HG03103 (cell line): ENCODE measurements at regions not wholly inside any gene's neighbourhood (a gene's known extent, or its start where the extent isn't known, plus 50 kb on each side); places are given as distances from the start of the nearest gene placed in this dataset.
"Not testable (repeated sequence)": the region's sequence is repeated elsewhere in the genome, so short reads cannot be mapped to it uniquely, and the experiment has no call there.

Source experiments
- ATAC-seq: cut with Tn5 transposase; IDR thresholded peaks from one replicate; pipeline ENCODE4 v1.9.1; 2021; ENCODE audit warnings: low read depth; ENCODE audit not compliant: unreplicated experiment

DNA sequence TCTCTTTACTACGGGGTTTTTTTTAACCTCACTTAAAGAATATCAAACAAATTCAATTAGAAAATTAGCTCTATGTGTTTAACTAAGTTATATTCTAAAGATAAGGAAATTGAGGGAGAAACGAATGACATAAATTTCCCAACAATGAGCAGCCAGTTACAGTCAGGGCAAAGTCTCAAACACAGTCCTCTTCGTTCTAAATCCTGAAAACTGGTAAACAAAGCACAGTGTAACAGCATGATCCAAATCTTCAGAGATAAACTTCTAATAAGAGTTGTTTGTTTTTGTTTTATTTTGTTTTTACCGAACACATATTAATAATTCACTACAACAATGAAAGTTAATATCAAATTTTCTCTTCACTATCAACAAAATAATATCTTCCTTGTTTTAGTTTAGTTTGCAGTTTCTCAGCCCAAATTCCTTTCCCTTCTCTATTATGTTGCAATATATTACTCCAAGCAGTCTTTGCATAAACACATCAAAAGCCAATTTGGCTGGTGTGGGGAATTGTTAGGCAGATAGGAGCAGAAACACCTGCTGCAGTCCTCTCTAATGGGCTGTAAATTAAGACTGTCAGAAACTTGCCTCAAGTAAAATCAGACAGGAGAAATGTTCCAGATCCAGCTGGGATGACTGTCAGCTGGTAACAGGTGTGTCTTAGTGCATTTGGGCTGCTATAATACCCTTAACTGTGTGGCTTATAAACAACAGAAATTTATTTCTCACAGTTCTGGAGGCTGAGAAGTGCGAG lies 106.5 kb upstream of the SGCG start:
- ATAC-seq: no peak

DNA sequence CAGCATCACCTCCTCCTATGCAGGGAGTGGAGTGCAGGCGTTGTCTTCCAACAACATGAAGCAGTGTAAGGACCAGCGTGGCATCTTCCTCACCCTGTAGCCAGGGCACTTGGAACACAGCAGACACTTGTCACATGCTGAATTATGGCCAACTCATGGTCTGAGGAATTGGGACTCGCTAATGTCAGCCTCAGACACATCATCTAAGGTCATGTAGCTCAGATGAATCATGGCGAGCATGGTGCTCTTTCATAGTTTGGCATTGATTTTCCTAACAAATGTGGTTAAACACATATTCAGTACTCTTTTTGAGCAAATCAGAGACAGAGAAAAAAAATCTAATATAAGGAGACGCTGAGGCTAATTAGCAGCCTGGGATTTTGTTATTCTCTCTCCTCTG lies 99.6 kb upstream of the SGCG start:
- no peak for ATAC-seq

DNA sequence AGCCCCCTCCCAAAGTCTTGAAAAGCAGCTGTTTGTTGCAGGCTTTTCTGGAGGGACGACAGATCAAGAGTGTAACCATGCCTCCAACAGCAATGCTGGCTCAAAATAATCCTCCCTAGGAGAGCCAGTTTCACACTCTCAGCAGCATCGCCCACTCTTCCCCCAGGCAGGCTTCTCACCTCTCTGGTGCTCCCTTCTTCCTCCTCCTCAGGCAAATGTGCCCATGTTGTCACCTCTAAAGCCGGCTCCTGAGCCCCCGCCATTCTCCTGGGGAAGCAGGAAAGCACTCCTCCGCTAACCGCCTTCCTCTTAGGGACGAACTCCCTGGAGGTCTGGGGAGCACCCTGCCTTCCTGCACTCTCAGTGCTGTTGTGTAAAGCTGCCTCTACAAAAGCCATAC lies 98.9 kb upstream of the SGCG start:
- no peak for ATAC-seq

DNA sequence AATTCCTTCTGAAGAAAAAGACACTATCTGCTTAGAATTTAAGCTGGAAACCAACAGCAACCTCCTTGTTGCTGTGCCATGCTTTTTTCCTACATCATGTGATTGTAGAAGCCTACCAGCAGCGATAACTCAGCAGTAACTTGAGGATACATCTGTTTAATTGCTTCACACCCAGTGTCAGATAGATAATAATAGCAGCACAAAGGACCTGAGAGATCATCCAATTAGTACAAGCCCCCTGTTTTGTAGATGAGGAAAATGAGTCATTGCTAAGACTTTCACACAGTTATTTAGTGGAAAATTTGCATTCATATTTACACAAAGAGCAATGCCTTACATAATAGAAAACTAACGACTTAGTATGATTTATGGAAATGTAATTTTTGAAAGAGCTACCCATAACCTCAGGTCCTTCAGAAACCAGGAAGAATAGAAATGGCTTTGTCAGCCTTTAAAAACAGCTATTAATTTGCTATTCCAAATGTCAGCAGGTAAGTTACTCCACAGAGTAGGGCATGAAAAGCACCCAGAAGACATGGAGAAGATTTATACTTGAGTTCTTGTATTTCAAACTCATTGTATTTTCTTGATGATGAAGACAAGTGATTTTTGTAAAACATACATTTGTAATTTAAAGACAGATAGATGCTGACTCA lies 93.7 kb upstream of the SGCG start:
- no peak for ATAC-seq

DNA sequence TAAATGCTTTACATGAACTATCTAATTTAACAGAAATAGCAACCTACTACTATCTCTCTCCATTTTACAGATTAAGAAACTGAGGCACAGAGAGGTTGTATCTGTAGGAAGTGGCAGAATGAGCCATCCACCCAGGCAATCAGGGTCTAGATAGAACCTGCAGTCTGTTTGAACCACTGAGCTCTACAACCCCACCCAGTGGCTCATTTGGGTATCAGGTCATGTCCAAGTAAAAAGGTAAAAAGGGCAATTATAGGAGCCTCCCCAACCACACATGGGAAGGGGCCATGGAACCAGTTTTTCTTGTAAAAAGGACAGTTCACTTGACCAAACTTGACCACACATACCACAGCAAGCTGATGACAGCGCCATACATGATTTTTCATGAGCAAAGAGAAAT lies 92.9 kb upstream of the SGCG start:
- no peak for ATAC-seq

DNA sequence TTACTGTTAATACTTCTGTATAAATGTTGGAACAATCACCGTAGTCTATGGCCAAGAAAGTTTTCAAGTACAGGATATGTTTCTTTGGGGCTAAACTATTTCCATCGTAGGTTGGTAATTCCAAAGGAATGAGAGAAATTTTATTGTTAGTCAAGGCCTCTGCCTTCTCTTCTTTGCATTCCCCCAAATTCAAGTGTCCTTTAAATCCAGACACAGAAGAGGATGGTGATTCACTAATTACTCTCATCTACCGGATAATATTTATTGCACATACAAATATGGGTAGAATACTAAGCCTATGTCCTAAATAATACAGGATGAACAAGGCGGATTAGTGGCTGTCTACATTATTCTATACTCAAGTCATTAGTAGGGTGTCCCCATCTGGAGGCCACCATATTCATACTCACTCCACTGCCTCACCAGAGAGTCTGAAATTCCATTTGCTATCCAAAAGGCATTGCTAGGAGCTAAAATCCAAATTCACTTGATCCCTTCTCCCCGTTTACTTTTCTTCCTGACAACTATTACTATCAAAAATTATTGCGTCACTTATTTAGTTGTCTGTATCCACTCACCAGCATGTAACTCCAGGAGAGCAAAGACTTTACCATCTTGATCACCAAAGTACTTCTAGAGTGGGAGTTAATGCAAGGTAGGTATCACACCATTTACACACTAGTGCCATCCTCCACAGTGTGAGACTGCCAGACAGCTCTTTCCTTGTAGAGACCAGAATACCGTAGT lies 82.4 kb upstream of the SGCG start:
- no peak for ATAC-seq

DNA sequence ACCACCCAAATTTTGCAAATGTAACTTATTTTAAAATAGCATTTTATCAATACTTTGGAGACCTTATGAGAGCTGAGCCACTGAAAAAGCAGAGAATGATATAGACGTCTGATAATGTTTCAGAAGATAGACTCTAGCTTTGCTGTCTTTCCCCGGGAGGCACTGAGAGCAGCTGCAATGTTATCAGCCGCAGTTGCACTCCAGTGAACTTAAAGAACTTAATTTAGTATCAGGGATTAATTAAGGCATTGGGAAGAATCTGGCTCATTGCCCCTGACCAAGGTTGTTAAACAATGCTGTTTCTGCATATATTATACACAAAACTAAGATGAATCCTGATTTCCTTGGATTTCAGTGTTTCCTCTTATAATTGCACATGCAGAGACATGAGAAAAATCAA lies 75.7 kb upstream of the SGCG start:
- no peak for ATAC-seq

DNA sequence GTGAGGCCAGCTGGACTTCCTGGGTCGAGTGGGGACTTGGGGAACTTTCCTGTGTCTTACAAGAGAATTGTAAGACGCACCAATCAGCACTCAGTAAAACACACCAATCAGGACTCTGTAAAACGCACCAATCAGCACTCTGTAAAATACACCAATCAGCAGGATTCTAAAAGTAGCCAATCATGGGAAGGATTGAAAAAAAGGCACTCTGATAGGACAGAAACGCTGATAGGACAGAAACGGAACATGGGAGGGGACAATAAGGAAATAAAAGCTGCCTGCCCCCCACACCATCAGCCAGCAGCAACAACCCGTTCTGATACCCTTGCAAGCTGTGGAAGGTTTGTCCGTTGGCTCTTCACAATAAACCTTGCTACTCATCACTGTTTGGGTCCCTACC lies 73.1 kb upstream of the SGCG start:
- no peak for ATAC-seq

DNA sequence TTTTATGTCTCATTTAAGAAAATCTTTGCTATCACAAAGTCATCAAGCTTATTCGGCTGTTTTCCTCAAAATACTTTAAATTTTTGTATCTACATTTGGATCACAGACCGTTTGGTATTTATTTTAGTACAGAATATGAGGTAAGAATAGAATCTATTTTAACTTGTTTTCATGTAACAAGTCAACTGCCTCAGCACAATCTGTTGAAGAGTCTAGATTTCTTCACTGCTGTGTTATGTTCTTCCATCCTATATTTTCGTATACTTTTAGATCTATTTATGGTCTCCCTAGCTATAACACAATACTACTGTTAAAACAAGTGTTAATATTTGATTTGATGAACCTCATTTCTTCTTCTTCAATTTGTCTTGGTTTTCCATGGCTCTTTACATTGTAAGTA lies 61.6 kb upstream of the SGCG start:
- ATAC-seq: no peak

DNA sequence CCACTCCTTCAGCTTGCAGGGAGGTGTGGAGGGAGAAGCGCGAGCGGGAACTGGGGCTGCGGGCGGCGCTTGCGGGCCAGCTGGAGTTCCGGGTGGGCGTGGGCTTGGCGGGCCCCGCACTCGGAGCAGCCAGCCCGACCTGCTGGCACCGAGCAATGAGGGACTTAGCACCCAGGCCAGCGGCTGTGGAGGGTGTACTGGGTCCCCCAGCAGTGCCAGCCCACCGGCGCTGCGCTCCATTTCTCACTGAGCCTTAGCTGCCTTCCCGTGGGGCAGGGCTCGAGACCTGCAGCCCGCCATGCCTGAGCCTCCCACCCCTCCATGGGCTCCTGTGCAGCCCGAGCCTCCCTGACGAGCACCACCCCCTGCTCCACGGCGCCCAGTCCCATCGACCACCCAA lies 53.2 kb upstream of the SGCG start:
- not testable (repeated sequence) for ATAC-seq

DNA sequence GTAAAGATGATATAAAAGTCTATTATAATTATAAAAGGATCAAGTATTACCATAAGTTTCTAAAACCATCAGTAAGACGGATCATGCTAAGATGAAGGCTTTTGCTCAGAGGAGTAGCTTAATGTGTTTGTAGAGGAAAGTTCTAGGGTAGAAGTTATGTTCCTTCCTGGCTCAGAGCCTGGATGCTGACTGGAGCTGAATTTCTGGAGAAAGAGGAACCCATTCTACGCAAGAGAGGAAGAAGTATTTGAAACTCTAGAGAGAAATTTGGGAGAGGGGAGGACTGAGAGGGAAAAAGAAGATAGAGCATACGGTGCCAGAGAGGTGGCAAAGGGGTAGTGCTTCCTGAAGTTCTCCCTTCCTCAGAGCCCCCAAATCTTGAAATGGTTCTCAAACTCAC lies 51.4 kb upstream of the SGCG start:
- ATAC-seq: no peak
